ENCODE measurements at regions not wholly inside any gene's neighbourhood (a gene's known extent, or its start where the extent isn't known, plus 50 kb on each side); places are given as distances from the start of the nearest gene placed in this dataset.

- DNase-seq: no peak
Measured at GRCh38 chr13:46951516-46951915, 54.7 kb upstream of the HTR2A start.

DNA sequence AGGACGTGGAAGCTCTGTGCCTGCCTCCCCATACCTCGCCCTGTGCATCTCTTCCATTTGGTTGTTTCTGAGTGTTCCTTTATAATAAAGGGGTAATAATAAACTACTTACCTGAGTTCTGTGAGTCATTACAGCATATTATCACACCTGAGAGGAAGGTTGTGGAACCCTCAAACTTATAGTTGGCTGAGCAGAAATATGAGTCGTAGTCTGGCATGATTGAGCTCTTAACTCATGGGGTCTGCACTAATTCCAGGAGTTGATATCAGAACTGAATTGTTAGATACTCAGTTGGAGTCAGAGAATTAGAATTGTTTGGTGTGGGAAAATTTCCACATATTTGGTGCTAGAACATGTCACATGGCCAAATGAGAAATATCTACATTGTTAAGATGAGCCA, 52.4 kb upstream of the HTR2A start:
- no peak for DNase-seq

DNA sequence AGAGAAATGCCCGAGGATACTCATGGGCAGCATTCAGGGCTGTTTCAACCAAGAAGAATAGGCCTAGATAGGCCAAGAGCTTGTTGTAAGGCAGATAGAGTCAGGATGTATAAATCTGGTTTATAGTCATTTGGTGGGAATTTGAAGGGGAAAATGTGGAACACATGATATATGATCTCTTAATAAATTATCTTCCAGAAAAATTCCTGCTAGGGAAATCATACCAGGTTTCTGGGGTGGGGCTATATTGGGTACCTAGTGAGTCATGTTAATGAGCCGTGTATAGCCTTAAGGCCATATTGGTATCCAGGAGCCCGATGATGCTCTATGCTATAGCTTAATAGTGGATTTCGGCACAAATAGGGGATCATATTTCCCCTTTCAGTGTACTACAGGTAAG, 51.5 kb upstream of the HTR2A start:
- no peak for DNase-seq

DNA sequence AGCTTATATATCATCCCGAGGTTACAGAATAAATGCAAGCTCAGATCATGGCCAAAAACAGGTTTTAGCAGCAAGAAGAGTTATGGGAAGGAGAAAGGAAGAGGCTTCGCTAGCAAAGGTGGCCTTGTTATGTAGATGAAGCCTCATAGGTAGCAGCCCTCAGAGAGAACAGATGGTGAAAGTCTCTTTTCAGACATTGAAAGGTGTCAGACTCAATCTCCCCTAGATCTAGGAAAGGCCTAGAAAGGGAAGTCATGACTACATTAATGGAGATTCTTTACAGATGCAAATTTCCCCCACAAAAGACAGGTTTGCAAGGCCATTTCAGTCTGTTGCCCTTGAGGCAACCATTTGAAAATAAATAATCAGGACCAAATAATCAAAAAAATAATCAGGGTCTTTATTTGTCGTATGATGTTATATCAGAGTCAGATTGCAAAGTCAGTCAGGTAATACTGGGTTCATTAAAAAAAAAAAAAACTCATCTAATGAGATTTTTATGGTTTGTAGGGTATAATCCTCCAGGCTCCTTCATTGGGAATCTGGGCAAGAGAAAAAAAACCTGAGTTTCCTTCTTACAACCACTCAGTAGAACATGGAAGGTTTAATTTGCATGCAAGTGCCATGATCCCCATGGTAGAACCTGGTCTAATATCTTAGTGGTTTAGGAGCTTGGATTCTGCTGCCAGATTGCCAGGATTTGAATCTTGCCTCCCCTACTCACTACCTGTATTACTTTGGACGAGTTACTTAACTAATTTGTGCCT, 50.8 kb upstream of the HTR2A start:
- no peak for DNase-seq
